ENCODE measurements at regions not wholly inside any gene's neighbourhood (a gene's known extent, or its start where the extent isn't known, plus 50 kb on each side); places are given as distances from the start of the nearest gene placed in this dataset.
"Not testable (repeated sequence)": the region's sequence is repeated elsewhere in the genome, so short reads cannot be mapped to it uniquely, and the experiment has no call there.

DNA sequence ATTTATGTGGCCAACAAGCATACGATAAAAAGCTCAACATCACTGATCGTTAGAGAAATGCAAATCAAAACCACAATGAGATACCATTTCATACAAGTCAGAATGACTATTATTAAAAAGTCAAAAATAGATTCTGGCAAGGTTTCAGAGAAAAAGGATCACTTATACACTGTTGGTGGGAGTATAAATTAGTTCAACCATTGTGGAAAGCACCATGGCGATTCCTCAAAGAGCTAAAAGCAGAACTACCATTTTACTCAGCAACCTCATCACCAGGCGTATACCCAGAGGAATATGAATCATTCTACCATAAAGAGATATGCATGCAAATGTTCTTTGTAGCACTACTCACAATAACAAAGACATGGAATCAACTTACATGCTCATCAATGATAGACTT, 478.7 kb upstream of the GALNTL6 start:
- FAIRE-seq: no peak

DNA sequence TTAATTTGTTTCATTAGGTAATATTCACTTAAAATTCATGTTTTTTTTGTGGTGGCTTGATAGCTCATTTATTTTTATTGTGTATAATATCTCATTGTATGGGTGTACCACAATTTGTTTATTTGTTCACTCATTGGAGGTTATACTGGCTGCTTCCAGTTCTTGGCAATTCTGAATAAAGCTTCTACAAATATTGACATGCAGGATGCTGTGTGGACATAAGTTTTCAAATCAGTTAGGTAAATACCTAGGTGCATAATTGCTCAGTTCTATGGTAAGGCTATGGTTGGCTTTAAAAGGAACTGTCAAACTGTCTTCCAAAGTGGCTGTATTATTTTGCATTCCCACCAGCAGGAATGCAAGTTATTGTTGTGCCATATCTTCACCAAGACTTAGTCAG, 504.5 kb upstream of the GALNTL6 start:
- no peak for FAIRE-seq

DNA sequence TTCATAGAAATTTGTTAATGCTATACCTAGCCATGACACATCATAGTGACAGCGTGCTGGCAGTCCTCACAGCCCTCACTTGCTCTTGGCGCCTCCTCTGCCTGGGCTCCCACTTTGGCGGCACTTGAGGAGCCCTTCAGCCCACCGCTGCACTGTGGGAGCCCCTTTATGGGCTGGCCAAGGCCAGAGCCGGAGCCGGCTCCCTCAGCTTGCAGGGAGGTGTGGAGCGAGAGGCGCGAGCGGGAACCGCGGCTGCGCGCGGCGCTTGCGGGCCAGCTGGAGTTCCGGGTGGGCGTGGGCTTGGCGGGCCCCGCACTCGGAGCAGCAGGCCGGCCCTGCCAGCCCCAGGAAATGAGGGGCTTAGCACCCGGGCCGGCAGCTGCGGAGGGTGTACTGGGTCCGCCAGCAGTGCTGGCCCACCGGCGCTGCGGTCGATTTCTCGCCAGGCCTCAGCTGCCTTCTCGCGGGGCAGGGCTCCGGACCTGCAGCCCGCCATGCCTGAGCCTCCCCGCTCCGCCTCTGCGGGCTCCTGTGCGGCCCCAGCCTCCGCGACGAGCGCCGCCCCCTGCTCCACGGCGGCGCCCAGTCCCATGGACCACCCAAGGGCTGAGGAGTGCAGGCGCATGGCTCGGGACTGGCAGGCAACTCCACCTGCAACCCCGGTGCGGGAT, 515.0 kb upstream of the GALNTL6 start:
- FAIRE-seq: not testable (repeated sequence)

DNA sequence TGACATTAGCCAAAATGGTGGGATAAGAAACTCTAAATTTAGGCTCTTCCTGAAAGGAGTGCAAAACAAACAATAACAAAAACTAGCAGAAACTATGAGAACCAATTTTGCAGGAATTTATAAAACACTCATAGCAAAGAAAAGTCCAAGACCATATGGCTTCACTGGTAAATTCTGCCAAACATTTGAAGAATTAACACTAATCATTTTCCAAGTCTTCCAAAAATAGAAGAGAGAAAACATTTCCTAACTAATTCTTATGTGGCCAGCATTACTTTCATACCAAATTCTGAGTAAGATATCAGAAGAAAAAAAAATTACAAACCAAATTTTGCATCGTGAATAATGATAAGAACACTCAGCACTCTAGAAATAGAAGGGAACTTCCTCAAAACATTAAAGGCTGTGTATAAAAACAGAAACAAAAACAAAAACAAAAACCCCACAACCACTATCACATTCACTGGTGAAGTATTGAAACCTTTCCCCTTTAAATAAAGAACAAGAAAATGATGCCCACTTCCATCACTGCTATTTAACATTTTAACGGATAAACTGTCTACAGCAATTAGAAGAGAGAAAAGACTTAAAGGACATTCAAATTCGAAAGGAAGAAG, 524.3 kb upstream of the GALNTL6 start:
- no peak for FAIRE-seq

DNA sequence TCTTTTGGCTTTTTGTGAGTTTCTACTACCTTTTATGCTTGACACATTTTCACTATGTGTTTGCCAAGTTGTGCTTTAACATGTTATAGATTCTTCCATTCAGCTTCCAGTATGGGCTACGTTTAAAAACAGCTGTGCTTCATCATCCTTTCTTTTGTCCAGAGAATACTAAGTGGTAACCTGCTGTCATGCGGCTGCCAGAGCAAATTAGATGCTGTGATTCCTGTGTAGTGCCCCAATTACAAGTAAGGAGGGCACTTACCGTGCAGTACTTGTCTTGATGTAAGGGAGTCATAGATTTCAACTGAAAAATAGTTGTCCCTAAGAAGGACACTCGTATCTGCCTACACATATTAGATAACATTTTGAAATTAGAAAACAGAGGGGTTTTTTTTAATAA, 531.8 kb upstream of the GALNTL6 start:
- FAIRE-seq: no peak

DNA sequence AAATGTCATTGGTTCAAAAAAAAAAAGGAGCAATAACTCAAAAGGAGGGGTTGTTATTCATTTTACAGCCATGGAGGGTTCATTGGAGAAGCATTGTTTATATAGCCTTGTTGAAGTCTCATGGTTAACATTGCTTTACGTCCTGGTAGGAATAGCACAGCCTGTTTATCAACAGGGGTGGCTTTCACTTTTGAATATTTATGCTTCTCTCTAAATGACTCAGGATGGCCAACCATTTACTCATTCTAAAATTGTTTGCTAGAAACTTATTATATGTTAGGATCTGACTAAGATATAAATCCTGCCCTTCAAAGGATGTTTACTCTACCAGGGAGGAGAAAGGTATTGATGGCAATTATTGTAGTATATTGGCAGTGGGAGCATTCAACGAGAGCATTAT, 534.1 kb upstream of the GALNTL6 start:
- no peak for FAIRE-seq

DNA sequence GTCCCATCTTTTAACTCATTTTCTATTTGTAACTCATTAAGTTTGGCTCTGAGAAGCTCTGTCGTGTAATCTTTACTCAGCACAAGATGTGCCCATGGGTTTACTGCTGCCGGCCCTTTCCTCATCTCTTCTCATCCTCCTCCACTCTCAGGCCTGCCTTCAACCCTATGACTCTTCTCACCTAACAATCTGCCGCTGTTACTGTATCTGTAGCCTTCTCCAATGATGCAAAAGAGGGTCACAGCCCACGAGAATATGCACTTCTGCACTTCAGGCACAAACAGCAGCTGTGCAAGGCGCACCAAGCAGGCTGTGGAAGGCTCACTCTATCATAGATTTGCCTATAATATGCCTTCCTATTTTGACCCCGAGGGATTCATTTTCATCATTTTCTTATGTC, 546.5 kb upstream of the GALNTL6 start:
- FAIRE-seq: no peak

DNA sequence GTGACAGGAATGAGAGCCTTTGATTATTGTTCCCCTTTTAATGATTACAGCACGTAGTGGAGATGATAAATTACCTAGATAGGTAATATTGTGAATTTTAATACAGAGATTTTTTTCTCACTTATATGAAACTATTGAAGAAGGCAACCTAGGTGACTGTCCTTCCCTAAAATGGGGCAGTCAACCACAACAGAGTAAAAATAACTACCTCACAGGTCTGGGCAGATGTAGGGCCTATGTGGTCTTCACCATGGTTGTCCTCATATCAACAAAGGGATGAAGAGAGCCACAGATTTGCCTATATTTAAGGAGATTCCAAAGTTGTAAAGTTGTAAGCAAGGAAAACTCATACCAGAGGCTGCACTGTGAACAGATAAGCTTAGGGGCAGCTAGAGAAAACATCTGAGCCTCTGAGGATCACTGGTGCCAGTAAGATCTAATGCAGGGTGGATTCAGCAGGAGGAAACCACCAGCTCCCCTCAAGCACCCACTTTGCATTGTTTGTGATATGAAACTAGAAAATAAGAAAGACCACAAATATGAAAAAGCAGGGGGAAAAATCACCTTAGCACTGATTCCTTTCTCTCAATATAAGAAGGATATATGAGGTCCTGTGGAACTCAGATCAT, 547.9 kb upstream of the GALNTL6 start:
- no peak for FAIRE-seq

DNA sequence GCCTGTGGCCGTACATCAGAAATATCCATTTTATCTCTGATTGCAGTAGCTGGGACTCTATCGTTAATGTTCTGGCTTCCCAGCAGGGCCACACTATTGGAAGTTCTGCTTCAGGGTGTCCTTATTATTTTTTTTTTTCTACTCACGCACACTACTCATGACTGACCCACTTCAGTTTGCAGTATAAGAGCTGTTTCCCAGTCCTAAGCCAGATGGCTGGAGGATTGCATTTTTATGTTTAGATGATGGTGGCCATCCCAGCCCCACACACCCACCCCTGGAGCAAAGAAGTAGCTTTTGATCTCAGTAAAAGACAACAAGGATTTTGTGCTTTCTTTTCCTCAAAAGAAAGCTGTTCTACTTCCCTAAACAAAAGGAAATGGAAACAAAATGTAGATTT, 557.0 kb upstream of the GALNTL6 start:
- no peak for FAIRE-seq

DNA sequence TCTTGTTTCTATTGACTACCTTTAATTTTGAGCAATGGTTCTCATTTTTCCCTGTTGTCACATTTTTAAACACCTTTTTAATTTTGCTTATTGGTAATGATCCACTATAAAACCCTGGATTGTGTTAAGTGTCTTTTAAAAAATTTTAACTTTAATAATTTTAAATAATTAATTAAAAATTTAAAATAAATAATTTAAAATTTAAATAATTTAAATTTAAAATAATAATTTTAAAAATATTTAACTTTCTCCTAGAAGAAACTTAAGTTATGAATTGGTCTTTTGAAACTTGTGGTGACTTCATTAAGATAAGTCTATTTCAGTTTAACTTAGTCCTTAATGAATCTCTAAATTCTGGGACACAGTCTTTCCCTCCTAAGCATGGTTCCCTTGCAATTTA, 566.3 kb upstream of the GALNTL6 start:
- peak; percentile 38 for FAIRE-seq

DNA sequence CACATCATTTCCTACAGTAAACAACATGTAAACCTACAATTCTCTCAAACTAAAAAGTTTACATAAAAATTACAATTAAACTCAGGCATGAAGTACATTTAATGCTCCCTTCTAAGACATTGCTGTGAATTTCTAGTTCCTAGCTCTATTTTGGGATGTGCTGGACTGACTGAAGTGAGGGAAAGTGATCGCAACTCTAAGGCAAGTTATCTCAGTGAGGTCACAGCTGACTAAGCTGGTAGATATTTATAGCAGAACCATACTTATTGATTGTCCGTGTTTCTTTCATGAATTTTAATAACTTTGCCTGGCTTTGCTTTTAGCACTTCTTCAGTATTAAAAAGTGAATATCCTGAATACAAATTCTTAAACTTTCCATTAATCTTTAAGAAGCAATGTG, 570.4 kb upstream of the GALNTL6 start:
- FAIRE-seq: no peak

DNA sequence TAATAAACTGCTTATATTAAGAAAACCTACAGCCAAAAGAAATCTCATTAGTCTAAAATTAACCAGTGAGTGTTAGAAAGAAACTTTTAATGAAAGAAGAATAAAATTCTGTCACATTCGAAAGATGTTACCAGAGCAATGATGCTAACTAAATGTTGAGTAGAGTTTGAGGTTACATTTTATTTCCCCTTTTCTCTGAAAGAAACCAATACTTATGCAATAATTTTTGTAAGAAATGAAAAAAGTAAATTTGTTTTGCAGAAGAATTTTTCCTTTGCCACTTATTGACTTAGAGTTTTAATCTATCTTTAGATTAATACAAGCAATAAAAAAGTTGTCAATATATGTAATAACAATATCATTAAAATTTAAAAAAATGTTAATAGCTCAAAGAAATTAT, 574.0 kb upstream of the GALNTL6 start:
- FAIRE-seq: no peak

DNA sequence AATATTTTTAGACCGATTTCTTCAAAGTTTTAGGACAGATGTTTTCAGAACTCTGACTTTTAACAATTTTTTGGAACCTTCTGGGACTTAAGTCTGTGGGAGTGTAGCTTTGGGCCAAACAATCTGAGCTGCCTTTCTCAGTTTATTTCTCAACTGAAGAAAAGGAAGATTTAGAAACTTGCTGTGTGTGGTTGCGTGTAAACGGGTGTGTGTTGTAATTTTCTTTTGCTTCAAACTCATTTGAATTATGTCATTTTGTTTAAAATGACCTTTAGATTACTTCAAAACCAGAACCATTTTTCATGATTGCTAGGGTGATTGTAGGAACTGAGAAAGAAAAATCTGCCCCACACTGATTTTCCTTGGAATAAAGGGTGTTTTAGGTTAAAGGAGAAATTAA, 577.7 kb upstream of the GALNTL6 start:
- no peak for FAIRE-seq

DNA sequence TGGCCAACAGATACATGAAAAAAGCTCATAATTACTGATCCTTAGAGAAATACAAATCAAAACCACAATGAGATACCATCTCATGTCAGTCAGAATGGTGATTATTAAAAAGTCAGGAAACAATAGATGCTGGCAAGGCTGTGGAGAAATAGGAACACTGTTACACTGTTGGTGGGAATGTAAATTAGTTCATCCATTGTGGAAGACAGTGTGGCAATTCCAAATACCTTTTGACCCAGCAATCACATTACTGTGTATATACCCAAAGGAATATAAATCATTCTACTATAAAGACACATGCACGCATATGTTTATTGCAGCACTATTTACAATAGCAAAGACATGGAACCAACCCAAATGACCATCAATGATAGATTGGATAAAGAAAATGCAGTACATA, 583.9 kb upstream of the GALNTL6 start:
- FAIRE-seq: not testable (repeated sequence)

DNA sequence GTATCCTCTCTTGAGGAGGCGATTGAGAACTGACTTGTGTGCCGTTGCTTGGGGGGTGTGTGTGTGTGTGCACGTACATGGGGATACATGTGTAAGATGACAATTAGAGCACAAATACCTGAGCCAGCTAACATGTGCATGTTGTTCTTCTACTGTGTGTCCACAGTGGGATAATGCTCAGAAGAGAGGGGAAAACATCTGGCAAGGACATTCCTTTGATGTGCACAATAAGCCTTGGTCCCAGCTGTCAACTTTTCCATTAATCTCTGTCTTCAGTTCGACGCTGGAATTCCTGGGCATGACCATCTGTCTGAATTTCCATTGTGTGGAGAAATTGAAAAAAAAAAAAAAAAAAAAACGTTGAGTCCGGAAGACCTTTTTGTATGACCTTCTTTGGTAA, 592.0 kb upstream of the GALNTL6 start:
- no peak for FAIRE-seq

DNA sequence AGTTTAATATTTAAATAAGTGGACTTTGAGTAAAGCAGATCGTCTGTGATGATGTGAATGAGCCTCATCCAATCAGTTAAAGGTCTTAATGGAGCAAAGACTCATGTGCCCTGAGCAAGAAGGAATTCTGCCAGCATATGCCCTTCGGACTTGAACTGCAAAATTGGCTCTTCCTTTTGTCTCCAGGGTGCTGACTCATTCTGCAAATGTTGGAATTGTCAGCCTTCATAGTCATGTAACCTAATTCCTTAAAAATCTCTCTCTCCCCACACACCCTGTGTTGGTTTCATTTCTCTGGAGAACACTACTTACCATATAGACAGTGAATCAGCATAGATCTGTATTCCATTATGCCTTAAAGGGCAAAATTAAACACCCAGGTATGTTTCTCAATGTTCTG, 609.8 kb upstream of the GALNTL6 start:
- FAIRE-seq: no peak

DNA sequence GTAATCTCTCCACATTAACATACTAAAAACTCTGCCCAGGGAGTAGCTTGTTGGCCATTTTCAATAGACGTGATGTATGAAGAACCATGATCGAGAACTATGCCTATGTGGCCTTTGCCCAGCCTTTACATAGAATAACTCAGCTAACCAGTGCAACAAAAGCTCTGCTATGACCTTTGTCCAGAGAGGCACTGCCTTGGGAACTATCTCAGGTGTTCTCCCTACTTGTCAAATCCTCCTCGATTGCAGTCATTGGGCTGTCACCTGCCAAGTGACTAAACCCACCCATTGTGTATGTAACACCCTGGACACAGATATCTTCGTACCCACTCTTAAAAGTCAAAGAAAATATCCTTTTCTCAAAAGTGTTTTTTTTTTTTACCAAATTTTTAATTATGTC, 610.3 kb upstream of the GALNTL6 start:
- no peak for FAIRE-seq

DNA sequence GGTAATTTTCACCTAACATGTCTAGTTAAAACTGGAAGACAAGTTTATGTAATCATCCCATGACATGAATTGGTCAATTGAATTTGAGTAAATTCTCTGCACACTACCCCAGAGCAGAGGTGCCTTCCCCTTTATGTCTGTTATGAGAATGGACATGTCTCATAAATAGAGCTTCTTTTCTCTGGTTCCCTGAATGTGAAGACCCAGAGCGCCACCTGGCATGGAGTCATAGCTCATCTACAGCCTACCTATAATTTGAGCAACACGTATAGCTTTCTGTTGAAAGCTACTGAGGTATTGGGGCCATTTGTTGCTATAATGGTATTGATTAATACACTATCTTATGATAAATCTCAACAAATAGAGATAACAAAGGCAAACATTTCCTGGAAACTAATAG, 626.5 kb upstream of the GALNTL6 start:
- no peak for FAIRE-seq

DNA sequence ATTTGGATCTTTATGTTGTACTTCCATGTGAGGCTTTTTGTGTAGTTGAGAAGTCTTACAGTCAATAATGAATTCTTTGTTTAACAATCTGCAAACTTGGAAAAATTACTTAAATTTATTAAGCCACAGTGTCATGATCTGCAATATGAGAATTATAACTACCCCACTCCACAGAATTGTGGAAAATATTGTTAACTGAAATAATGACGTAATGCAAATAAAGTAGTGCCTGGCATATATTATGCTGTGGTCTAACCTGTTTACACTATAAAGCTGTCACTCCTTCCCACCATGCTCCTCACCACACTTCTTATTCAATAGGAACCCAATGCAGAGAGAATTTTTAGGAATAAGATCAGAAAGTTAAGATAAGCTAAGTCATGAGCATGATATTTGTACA, 632.1 kb upstream of the GALNTL6 start:
- no peak for FAIRE-seq

DNA sequence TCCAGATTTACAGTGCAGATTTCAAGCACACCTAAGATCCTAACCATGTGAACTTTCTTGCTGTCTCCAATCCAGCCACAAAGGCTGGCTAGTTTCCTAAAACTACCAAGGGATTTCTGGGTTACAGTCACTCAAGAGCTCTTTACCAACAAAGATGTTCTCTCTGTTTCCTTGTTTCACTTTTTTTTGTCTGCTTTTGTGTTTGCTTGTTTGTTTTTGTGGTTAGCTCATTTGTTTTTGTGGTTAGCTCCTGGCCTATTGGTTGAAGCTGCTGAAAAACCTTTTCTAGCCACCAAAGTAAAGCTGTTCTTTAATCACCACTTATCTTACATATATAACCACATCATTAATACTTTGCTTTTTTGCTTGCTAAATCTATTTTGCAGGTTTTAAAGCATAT, 642.5 kb upstream of the GALNTL6 start:
- no peak for FAIRE-seq

DNA sequence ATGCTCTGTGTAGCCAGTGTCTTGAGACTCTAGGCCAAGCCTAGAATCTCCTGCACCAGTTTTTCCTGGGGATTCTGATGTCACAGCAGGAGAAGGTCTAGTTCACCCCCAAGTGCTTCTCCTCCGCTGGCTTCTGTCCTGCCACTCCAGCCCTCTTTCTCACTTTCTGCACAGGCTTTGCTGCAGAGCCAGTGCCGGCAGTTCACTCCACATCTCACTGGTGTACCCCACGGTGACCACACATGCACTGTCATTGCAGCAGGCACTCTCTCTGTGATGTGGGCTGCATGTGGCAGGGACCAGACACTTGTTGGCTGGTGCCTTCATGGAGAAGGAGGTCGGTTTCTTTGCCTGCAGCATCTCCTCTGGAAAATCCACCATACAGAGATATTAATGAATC, 643.8 kb upstream of the GALNTL6 start:
- no peak for FAIRE-seq

DNA sequence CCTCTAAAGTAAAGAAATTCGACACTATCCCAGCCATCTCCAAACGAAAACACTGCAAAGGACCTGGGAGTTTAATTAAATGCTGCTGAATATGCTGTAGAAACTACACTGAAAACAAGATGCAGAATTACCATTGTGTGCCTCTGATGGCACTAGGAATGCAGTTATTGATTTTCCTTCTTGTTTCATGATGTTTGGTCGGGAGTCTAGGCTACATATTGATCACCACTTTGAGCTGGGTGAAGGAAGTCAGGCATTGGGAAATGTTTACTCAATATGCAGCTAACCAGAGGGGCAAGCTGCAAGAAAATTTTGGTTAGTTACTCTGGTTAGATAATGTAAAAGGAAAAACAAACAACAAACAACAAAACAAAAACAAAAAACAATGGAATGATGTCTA, 650.7 kb upstream of the GALNTL6 start:
- FAIRE-seq: no peak

DNA sequence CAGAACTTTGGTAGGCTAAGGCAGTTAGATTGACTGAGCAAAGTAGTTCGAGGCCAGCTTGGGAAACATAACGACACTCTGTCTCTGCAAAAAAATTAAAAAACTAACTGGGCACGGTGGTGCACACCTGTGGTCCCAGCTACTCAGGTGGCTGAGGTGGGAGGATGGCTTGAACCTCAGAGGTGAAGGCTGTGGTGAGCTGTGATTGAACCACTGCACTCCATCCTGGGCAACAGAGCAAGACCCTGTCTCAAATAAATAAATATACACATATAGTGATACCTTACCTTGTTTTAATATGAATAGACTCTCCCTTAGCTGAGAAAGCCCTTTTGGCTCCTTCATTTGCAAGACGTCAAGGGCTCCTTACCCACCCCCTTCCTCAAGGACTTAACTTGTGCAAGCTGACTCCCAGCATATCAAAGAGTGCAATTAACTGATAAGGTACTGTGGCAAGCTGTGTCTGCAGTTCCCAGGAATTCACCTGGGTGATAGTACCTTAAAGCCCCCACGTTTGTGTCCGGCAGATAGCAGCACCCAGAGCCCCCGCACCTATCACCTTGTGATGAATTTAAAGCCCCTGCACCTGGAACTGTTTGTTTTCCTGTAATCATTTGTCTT, 655.6 kb upstream of the GALNTL6 start:
- no peak for FAIRE-seq

DNA sequence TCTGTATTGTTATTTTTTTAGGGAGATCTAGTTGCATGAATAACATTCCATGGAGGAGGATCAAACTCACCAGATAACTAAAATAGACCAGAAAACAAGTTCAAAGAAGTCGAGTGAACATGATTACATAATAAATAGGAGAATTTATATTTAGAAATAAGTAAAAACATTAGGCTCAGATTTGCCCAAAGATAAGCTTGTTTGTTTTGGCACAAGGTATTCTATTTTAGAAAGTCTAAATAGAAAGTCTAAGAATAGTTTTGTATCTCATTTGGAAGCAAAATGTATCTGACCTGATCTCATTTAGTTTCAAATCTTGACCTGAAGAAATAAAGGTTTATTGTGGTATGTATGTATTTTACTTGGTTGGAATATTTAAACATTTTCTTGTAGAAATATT, 670.6 kb upstream of the GALNTL6 start:
- FAIRE-seq: no peak

Data from colon (tissue), 2 donors.